LNCAP (cell line): ENCODE measurements at regions not wholly inside any gene's neighbourhood (a gene's known extent, or its start where the extent isn't known, plus 50 kb on each side); places are given as distances from the start of the nearest gene placed in this dataset.

Source experiments
- TF ChIP-seq, protein P1 (sequence below): fragments of 450-650 bp; IDR thresholded peaks from 2 replicates; pipeline ENCODE4 v1.5.1; 2017; ENCODE audit warnings: mild to moderate bottlenecking

DNA sequence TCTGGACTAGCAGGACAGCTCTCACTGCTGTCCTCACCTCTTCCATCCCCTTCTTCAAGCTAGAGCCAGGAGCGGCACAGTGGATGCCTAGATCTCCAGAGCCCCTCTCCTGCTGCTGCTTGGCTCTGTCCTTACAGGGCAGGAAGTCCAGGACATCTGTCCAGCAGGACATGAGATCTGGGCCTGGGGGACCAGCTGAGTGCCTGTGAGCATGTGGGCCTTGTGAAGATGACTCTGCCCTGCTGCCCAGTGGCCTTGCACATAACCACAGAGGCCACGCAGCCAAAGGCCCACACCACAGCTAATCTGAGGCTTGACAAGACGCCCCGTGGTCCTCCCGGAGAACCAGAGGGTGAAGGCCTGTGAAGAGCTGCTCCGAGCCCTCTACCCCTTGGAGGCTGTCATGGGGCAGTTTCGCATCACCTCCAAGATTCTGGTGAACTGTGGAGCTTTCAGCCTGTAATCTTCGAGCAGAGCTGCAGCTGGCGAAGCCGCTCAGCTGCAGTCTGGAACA lies 516.7 kb upstream of the HS6ST1 start:
- TF ChIP-seq, protein P1, sequence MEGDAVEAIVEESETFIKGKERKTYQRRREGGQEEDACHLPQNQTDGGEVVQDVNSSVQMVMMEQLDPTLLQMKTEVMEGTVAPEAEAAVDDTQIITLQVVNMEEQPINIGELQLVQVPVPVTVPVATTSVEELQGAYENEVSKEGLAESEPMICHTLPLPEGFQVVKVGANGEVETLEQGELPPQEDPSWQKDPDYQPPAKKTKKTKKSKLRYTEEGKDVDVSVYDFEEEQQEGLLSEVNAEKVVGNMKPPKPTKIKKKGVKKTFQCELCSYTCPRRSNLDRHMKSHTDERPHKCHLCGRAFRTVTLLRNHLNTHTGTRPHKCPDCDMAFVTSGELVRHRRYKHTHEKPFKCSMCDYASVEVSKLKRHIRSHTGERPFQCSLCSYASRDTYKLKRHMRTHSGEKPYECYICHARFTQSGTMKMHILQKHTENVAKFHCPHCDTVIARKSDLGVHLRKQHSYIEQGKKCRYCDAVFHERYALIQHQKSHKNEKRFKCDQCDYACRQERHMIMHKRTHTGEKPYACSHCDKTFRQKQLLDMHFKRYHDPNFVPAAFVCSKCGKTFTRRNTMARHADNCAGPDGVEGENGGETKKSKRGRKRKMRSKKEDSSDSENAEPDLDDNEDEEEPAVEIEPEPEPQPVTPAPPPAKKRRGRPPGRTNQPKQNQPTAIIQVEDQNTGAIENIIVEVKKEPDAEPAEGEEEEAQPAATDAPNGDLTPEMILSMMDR, result no peak

DNA sequence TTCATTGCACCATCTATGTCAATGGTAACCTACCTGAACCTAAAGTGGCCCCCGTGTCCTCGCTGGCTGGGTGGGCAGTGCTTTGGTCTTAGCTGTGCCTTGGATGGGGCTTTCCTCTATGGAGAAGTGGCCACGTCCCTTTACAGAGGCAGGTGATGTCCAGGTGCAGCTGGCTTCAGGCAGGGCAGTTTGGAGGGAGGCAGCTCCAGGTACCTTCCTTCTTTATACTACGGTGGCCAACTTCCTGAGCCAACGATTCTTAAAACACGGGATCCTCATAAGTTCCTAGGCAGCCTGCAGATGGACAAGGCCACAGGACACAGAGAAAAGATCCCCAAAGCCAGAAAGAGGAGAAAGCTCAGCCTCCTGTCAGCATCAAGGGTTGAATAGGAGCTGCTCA lies 517.3 kb upstream of the HS6ST1 start:
- TF ChIP-seq, protein P1, result no peak

DNA sequence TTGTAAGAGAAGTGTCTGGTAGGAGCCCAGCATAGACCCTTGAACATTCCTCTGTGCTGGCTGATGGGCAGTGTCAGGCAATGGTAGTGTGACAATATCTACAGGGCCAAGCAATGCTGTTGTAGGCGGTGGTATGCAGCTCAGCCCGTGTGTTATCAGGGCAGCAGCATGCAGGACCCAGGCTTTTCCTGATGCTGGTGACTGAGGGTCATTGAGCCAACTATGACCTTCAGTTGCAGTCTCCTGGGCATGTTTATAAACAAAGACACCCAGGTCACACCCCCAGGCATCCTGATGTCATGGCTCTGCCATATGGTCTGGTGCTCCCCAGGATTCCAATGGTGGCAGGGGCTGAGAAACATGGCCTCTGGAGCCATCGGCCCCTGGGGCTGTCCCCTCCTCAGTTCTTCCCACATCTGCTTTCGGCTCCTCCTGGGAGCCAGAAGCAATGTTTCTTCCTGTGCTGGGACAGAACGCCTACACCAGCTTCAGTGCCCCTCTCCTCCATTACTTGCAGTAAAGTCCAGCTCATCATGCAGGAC lies 518.0 kb upstream of the HS6ST1 start:
- TF ChIP-seq, protein P1, result no peak

DNA sequence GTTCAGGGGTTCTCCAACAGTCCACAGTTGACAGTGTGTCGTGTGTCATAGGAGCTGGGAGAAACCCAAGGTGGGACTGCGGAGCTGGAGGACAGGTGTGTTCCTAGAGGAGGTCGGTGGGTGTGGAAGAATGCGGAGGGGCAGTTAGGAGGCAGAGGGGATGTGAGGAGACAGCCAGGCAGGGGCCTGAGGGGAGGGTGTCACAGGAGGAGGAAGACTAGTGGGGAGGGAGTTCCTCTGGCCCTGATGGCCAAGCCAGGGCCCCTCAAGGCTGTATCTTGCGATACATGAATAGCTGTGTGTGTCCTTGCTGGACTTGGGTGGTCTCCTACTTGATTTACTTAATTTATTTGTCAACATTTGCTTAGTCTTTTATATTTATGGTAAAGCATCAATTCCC lies 519.6 kb upstream of the HS6ST1 start:
- TF ChIP-seq, protein P1, result no peak

DNA sequence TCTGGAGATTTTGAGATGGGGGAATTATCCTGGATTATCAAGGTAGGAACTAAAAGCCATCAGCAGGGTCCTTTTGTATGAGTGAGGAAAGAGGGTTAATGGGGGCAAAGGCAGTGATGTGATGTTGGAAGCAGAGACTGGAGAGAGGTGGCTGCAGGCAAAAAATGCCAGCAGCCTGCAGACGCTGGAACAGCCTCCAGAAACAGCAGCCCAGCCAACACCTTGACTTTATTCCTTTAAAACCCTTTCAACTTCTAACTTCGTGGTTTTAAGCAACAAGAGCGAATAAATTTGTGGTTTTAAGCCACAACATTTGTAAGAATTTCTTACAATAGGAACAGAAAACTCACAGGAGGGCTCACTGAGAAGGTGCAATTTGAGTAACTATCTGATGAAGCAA lies 523.1 kb upstream of the HS6ST1 start:
- TF ChIP-seq, protein P1, result no peak

DNA sequence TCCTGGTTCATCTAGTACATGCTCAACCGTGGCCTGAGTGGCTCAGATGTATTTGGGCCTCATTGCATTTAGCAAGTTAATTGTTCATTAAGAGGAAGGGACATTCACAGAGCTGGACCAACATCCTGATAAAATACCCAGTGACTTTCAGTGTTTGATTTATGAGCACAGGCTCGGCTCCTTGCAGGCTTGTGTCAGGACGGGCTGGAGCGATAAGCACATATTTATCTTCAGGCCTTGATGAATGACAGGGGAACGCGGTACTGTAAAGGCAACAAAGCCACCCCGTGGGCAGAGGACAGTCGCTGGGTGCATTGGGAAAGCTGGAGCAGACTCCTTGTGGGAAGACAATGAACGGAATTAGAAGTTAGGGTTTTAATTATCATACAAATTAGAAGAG lies 548.6 kb upstream of the HS6ST1 start:
- TF ChIP-seq, protein P1, result no peak

DNA sequence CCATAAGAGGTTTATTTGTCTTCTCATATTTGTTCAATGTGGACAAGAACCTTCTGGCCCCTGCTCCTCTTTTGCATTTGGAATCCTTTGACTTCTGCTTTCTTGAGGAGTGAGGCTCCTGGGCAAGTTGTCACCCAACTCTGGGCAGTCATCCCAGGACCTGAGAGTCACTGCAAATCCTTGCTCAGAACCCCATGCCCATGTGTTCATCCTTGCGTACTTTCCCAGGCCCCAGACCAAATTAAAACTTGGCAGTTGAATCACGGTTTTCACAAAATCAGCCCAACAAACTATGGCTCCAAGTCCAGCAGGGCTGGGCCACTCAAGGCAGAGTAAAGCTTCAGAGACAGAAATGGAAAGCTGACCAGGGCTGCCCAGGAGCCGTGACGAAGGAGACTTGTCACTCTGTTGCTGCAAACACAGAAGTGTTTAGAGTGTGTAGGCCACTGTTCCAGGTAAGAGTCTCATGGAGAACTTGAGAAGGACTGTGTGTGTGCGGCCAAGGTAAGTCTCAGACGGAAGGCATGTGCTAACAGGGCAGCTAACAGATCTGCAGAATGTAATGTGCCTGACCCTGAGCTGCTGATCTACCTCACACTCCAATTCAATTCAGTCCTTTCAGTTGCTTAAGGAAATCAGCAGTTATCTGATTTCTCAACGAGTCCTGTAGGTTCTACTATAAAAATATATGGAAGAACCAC lies 549.4 kb upstream of the HS6ST1 start:
- TF ChIP-seq, protein P1, result no peak
